Neural cell (in vitro differentiated cells): ENCODE measurements at regions not wholly inside any gene's neighbourhood (a gene's known extent, or its start where the extent isn't known, plus 50 kb on each side); places are given as distances from the start of the nearest gene placed in this dataset.

Source experiments
- CTCF ChIP-seq: fragments of 450-650 bp; IDR thresholded peaks from 2 replicates; pipeline ENCODE4 v1.5.1; 2014; ENCODE audit warnings: antibody characterized with exemption, mild to moderate bottlenecking, moderate library complexity; ENCODE audit not compliant: poor library complexity, severe bottlenecking
- EP300 ChIP-seq: fragments of 450-650 bp; conservative IDR thresholded peaks from 2 replicates; pipeline ENCODE4 v1.6.1; 2014; ENCODE audit warnings: antibody characterized with exemption, mild to moderate bottlenecking, moderate library complexity; ENCODE audit not compliant: poor library complexity, severe bottlenecking
- EZH2 ChIP-seq: fragments of 200-600, 300-800 bp; shearing (Covaris generic), sonication (generic); IDR thresholded peaks from 2 replicates; pipeline ENCODE4 v1.6.1; 2014; ENCODE audit warnings: antibody characterized with exemption, low read length, borderline replicate concordance, mild to moderate bottlenecking; ENCODE audit not compliant: insufficient read depth, poor library complexity, severe bottlenecking
- POLR2AphosphoS5 ChIP-seq: IDR thresholded peaks from 2 replicates; pipeline ENCODE4 v1.6.1; 2012
- RAD21 ChIP-seq: fragments of 450-650 bp; conservative IDR thresholded peaks from 2 replicates; pipeline ENCODE4 v1.6.1; 2014; ENCODE audit warnings: antibody characterized with exemption, mild to moderate bottlenecking, moderate library complexity
- REST ChIP-seq: IDR thresholded peaks from 2 replicates; pipeline ENCODE4 v1.6.1; 2012; ENCODE audit warnings: borderline replicate concordance
- SMC3 ChIP-seq: fragments of 450-650 bp; conservative IDR thresholded peaks from 2 replicates; pipeline ENCODE4 v1.6.1; 2014; ENCODE audit warnings: antibody characterized with exemption, mild to moderate bottlenecking, moderate library complexity; ENCODE audit not compliant: poor library complexity
- TAF1 ChIP-seq: IDR thresholded peaks from 2 replicates; pipeline ENCODE4 v1.6.1; 2012; ENCODE audit warnings: low read depth

GRCh38 chr15:94621736-94622135 lies 390.4 kb downstream of the MCTP2 start:
- TF ChIP-seq CTCF (no peak), EZH2 (no peak), TAF1 (no peak), POLR2AphosphoS5 (no peak), EP300 (no peak), RAD21 (no peak), REST (no peak), SMC3 (no peak)
